DND-41 (cell line): ENCODE measurements at regions not wholly inside any gene's neighbourhood (a gene's known extent, or its start where the extent isn't known, plus 50 kb on each side); places are given as distances from the start of the nearest gene placed in this dataset.
A peak's percentile ranks its signal among the peaks of the same experiment; 100 is the strongest.

Experiments used
- ATAC-seq: fragments of 200-7000 bp; cut with Tn5 transposase; 3 replicates; pipeline ENCODE4 v1.9.1; 2021; ENCODE audit warnings: low read depth; ENCODE audit not compliant: insufficient read depth
- DNase-seq: peaks from one replicate; pipeline ENCODE4 v3.0.0-alpha.2; 2020
- H2AFZ ChIP-seq: 2 replicates; pipeline ENCODE4 v1.6.0; 2012; ENCODE audit warnings: low read depth, low read length
- H3K27ac ChIP-seq: 2 replicates; pipeline ENCODE4 v1.5.1; 2012; ENCODE audit warnings: low read length, inconsistent platforms
- H3K27me3 ChIP-seq: fragments of 200-600 bp; sonication (generic); 2 replicates; pipeline ENCODE4 v1.6.0; 2012; ENCODE audit warnings: low read length, mild to moderate bottlenecking, inconsistent platforms; ENCODE audit not compliant: insufficient read depth, poor library complexity
- H3K36me3 ChIP-seq: 2 replicates; pipeline ENCODE4 v1.5.1; 2012; ENCODE audit warnings: low read length, inconsistent platforms; ENCODE audit not compliant: insufficient read depth
- H3K4me1 ChIP-seq: 2 replicates; pipeline ENCODE4 v1.5.1; 2012; ENCODE audit warnings: mild to moderate bottlenecking, low read length; ENCODE audit not compliant: insufficient read depth
- H3K4me2 ChIP-seq: 2 replicates; pipeline ENCODE4 v1.6.0; 2012; ENCODE audit warnings: mild to moderate bottlenecking, moderate library complexity, low read length, inconsistent platforms; ENCODE audit not compliant: insufficient read depth
- H3K4me3 ChIP-seq, 2 experiments: fragments of 200-600 bp in 1 of 2; shearing (Covaris generic) in 1 of 2; 2 replicates each; pipeline ENCODE4 v1.5.1; 2012 to 2016; ENCODE audit warnings: inconsistent platforms in 2 of 2, low read length in 2 of 2, mild to moderate bottlenecking in 2 of 2, low read depth in 1 of 2, moderate library complexity in 1 of 2
- H3K79me2 ChIP-seq: 2 replicates; pipeline ENCODE4 v1.6.0; 2012; ENCODE audit warnings: low read length, inconsistent platforms; ENCODE audit not compliant: insufficient read depth
- H3K9ac ChIP-seq: 2 replicates; pipeline ENCODE4 v1.6.0; 2012; ENCODE audit warnings: low read depth, mild to moderate bottlenecking, inconsistent platforms, low read length, moderate library complexity
- H3K9me3 ChIP-seq: 2 replicates; pipeline ENCODE4 v1.5.1; 2012; ENCODE audit warnings: low read length, moderate library complexity, mild to moderate bottlenecking, inconsistent platforms; ENCODE audit not compliant: insufficient read depth, severe bottlenecking
- H4K20me1 ChIP-seq: 2 replicates; pipeline ENCODE4 v1.6.0; 2012; ENCODE audit warnings: low read length; ENCODE audit not compliant: insufficient read depth
- CTCF ChIP-seq: IDR thresholded peaks from 2 replicates; pipeline ENCODE4 v1.5.1; 2012; ENCODE audit warnings: borderline replicate concordance, low read length, moderate library complexity, mild to moderate bottlenecking; ENCODE audit not compliant: poor library complexity, severe bottlenecking; ENCODE audit errors: extremely low read depth
- EZH2 ChIP-seq: IDR thresholded peaks from 3 replicates; pipeline ENCODE4 v1.6.1; 2012; ENCODE audit warnings: borderline replicate concordance, low read depth, mild to moderate bottlenecking, moderate library complexity, low read length, inconsistent platforms; ENCODE audit not compliant: severe bottlenecking

GRCh38 chr13:59452189-59452890 is 711.4 kb downstream of the DIAPH3 start:
- no peak overlapping the region for H3K27ac ChIP-seq
- no peaks in the 10 kb centered on the region for H3K4me1 ChIP-seq
- no peak overlapping the region for H2AFZ ChIP-seq
- H3K36me3 ChIP-seq: no peaks in the 10 kb centered on the region
- no peaks in the 10 kb centered on the region for H3K79me2 ChIP-seq
- H3K9me3 ChIP-seq: no peaks in the 10 kb centered on the region
- H3K27me3 ChIP-seq: no peaks in the 10 kb centered on the region
- ATAC-seq (no peak), DNase-seq (no peak)
- no peak overlapping the region for H3K4me2 ChIP-seq
- no peak overlapping the region for H3K9ac ChIP-seq
- TF ChIP-seq EZH2: no peak
- no peak for TF ChIP-seq CTCF
- H3K4me3 ChIP-seq: no peak overlapping the region
- no peaks in the 10 kb centered on the region for H4K20me1 ChIP-seq

GRCh38 chr13:59458908-59459579 is 704.7 kb downstream of the DIAPH3 start:
- Histone ChIP-seq H3K27ac (no peak overlapping the region), H3K4me2 (no peak overlapping the region), H4K20me1 (no peaks in the 10 kb centered on the region), H2AFZ (no peak overlapping the region), H3K36me3 (no peaks in the 10 kb centered on the region), H3K27me3 (no peaks in the 10 kb centered on the region), H3K9me3 (no peaks in the 10 kb centered on the region), H3K4me3 (no peak overlapping the region), H3K4me1 (no peaks in the 10 kb centered on the region), H3K9ac (no peak overlapping the region), H3K79me2 (no peaks in the 10 kb centered on the region)
- ATAC-seq: no peak
- TF ChIP-seq CTCF (no peak), EZH2 (no peak)
- no peak for DNase-seq

- Histone ChIP-seq H4K20me1 (no peaks in the 10 kb centered on the region), H3K4me2 (no peak overlapping the region), H3K9ac (no peak overlapping the region), H3K4me1 (no peaks in the 10 kb centered on the region), H3K36me3 (no peaks in the 10 kb centered on the region), H3K27ac (no peak overlapping the region), H3K4me3 (no peak overlapping the region), H3K79me2 (no peaks in the 10 kb centered on the region), H3K27me3 (no peaks in the 10 kb centered on the region), H2AFZ (no peak overlapping the region), H3K9me3 (no peaks in the 10 kb centered on the region)
- ATAC-seq: no peak
- TF ChIP-seq CTCF (peak; percentile 19), EZH2 (no peak)
- DNase-seq: no peak
Measured at GRCh38 chr13:59459972-59460371, 703.8 kb downstream of the DIAPH3 start.
